ENCODE measurements at regions not wholly inside any gene's neighbourhood (a gene's known extent, or its start where the extent isn't known, plus 50 kb on each side); places are given as distances from the start of the nearest gene placed in this dataset.

- no peaks in the 10 kb centered on the region for H3K79me2 ChIP-seq (ENCODE audit: insufficient read depth, low read length)
- no peak overlapping the region for H3K4me2 ChIP-seq (ENCODE audit: insufficient read depth, low read length)
- no peaks in the 10 kb centered on the region for H4K20me1 ChIP-seq (ENCODE audit: insufficient read depth, low read length)
- DNase-seq (ENCODE audit: insufficient read length, low spot score, missing footprints) = no peak
- no peak overlapping the region for H2AFZ ChIP-seq (ENCODE audit: low read length)
- H3K4me3 ChIP-seq (ENCODE audit: insufficient read depth, low read length) = no peak overlapping the region
- no peaks in the 10 kb centered on the region for H3K27me3 ChIP-seq (ENCODE audit: insufficient read depth, low read length)
- TF ChIP-seq CTCF (IDR thresholded peaks at IDR 0.05; ENCODE audit: extremely low read depth, low read depth, low read length) = no peak
- H3K27ac ChIP-seq (ENCODE audit: low read depth, low read length) = no peak overlapping the region
- H3K36me3 ChIP-seq (ENCODE audit: insufficient read depth, low read length) = no peaks in the 10 kb centered on the region
- no peaks in the 10 kb centered on the region for H3K9me3 ChIP-seq (ENCODE audit: low read depth, low read length)
- H3K4me1 ChIP-seq (ENCODE audit: insufficient read depth, low read length) = no peaks in the 10 kb centered on the region
These were observed 78.6 kb upstream of the FAM174A start for GRCh38 chr5:100456615-100457014.

- Histone ChIP-seq H4K20me1 (ENCODE audit: insufficient read depth, low read length) (no peaks in the 10 kb centered on the region), H3K4me3 (ENCODE audit: insufficient read depth, low read length) (no peak overlapping the region), H3K4me2 (ENCODE audit: insufficient read depth, low read length) (no peak overlapping the region), H3K4me1 (ENCODE audit: insufficient read depth, low read length) (no peaks in the 10 kb centered on the region), H3K9me3 (ENCODE audit: low read depth, low read length) (no peaks in the 10 kb centered on the region), H3K36me3 (ENCODE audit: insufficient read depth, low read length) (no peaks in the 10 kb centered on the region), H3K27ac (ENCODE audit: low read depth, low read length) (no peak overlapping the region), H2AFZ (ENCODE audit: low read length) (no peak overlapping the region), H3K27me3 (ENCODE audit: insufficient read depth, low read length) (no peaks in the 10 kb centered on the region), H3K79me2 (ENCODE audit: insufficient read depth, low read length) (no peaks in the 10 kb centered on the region)
- TF ChIP-seq CTCF (IDR thresholded peaks at IDR 0.05; ENCODE audit: extremely low read depth, low read depth, low read length) = no peak
- DNase-seq (ENCODE audit: insufficient read length, low spot score, missing footprints) = no peak
These were observed 83.0 kb upstream of the FAM174A start for GRCh38 chr5:100452126-100452525.

- DNase-seq (ENCODE audit: insufficient read length, low spot score, missing footprints) = no peak
These were observed 87.1 kb upstream of the FAM174A start for GRCh38 chr5:100448111-100448528.

GRCh38 chr5:100446879-100447430, 88.2 kb upstream of the FAM174A start:
- no peaks in the 10 kb centered on the region for H3K9me3 ChIP-seq (ENCODE audit: low read depth, low read length)
- TF ChIP-seq CTCF (IDR thresholded peaks at IDR 0.05; ENCODE audit: extremely low read depth, low read depth, low read length) = no peak
- no peaks in the 10 kb centered on the region for H3K36me3 ChIP-seq (ENCODE audit: insufficient read depth, low read length)
- no peaks in the 10 kb centered on the region for H3K4me1 ChIP-seq (ENCODE audit: insufficient read depth, low read length)
- no peaks in the 10 kb centered on the region for H3K27me3 ChIP-seq (ENCODE audit: insufficient read depth, low read length)
- no peaks in the 10 kb centered on the region for H4K20me1 ChIP-seq (ENCODE audit: insufficient read depth, low read length)
- H3K27ac ChIP-seq (ENCODE audit: low read depth, low read length) = no peak overlapping the region
- H3K79me2 ChIP-seq (ENCODE audit: insufficient read depth, low read length) = no peaks in the 10 kb centered on the region
- DNase-seq (ENCODE audit: insufficient read length, low spot score, missing footprints) = peak; percentile 29
- no peak overlapping the region for H2AFZ ChIP-seq (ENCODE audit: low read length)
- no peak overlapping the region for H3K4me2 ChIP-seq (ENCODE audit: insufficient read depth, low read length)
- no peak overlapping the region for H3K4me3 ChIP-seq (ENCODE audit: insufficient read depth, low read length)

More at GRCh38 chr5:100448111-100448528, 87.1 kb upstream of the FAM174A start:
- H4K20me1 ChIP-seq (ENCODE audit: insufficient read depth, low read length) = no peaks in the 10 kb centered on the region
- H3K4me1 ChIP-seq (ENCODE audit: insufficient read depth, low read length) = no peaks in the 10 kb centered on the region
- no peak overlapping the region for H3K4me2 ChIP-seq (ENCODE audit: insufficient read depth, low read length)
- H3K4me3 ChIP-seq (ENCODE audit: insufficient read depth, low read length) = no peak overlapping the region
- H3K79me2 ChIP-seq (ENCODE audit: insufficient read depth, low read length) = no peaks in the 10 kb centered on the region
- H3K9me3 ChIP-seq (ENCODE audit: low read depth, low read length) = no peaks in the 10 kb centered on the region
- H3K36me3 ChIP-seq (ENCODE audit: insufficient read depth, low read length) = no peaks in the 10 kb centered on the region
- H3K27me3 ChIP-seq (ENCODE audit: insufficient read depth, low read length) = no peaks in the 10 kb centered on the region
- H2AFZ ChIP-seq (ENCODE audit: low read length) = no peak overlapping the region
- TF ChIP-seq CTCF (IDR thresholded peaks at IDR 0.05; ENCODE audit: extremely low read depth, low read depth, low read length) = no peak
- H3K27ac ChIP-seq (ENCODE audit: low read depth, low read length) = no peak overlapping the region
